ENCODE measurements at regions not wholly inside any gene's neighbourhood (a gene's known extent, or its start where the extent isn't known, plus 50 kb on each side); places are given as distances from the start of the nearest gene placed in this dataset.
A peak's percentile ranks its signal among the peaks of the same experiment; 100 is the strongest.

DNA sequence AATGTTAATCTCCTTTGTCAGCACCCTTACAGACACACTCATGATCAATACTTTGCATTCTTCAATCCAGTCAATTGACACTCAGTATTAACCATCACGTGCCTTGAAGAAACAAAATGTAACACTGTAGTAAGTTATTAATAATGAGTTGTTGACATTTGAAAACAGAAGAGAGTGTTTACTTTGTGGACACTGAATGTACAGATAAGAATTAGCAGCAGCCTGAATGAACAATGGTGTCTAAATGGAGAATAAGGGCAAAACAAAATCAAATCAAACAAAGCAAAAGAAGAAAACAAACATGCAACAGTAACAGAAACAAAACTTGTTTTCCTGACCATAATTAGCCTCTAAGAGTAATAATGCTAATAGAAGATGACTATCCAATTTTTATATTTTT, 1191.1 kb upstream of the MIR17HG start (continued):
- TF ChIP-seq, protein P1, sequence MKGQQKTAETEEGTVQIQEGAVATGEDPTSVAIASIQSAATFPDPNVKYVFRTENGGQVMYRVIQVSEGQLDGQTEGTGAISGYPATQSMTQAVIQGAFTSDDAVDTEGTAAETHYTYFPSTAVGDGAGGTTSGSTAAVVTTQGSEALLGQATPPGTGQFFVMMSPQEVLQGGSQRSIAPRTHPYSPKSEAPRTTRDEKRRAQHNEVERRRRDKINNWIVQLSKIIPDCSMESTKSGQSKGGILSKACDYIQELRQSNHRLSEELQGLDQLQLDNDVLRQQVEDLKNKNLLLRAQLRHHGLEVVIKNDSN (CRISPR knock-in tag; IDR thresholded peaks at IDR 0.05) = no peak
- TF ChIP-seq HMGA2 (CRISPR knock-in tag; IDR thresholded peaks at IDR 0.05) (no peak), JAZF1 (CRISPR knock-in tag; IDR thresholded peaks at IDR 0.05) (no peak), EMX1 (CRISPR knock-in tag; IDR thresholded peaks at IDR 0.05) (no peak), ELF4 (CRISPR knock-in tag; IDR thresholded peaks at IDR 0.05; ENCODE audit: low read depth) (no peak)

DNA sequence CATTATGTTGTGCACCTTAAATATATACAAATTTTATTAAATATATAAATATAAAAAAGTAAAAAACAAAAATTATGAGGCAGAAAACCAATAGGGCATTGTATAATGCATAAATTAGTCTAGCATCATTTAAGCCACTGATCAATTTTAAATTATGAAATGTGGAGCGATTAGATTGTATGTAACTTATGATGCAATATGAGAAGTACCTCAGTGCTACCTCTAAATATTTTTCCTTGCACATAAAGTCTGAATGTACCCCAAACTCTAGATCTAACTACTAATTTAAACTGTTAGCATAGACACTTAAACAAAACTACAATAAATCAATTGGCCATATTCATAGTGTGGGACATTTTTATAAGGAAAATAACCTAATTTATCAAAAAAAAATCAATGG, 1178.5 kb upstream of the MIR17HG start:
- ChIA-PET POLR2A (no interaction called here), CTCF (no interaction called here)
- Mint-ChIP-seq H3K9me3 (no peaks in the 10 kb centered on the region), H3K27me3 (ENCODE audit: low read depth) (no peaks in the 10 kb centered on the region), H3K4me1 (peaks cover 4% of the 10 kb centered on the region), H3K36me3 (no peaks in the 10 kb centered on the region), H3K27ac (no peak overlapping the region), H3K4me3 (no peak overlapping the region)
- no peak for ATAC-seq
- TF ChIP-seq NFE2L1 (CRISPR knock-in tag; IDR thresholded peaks at IDR 0.05) (no peak), TEAD4 (CRISPR knock-in tag; IDR thresholded peaks at IDR 0.05) (no peak), ZNF671 (CRISPR knock-in tag; IDR thresholded peaks at IDR 0.05) (no peak)
- TF ChIP-seq, protein P2, sequence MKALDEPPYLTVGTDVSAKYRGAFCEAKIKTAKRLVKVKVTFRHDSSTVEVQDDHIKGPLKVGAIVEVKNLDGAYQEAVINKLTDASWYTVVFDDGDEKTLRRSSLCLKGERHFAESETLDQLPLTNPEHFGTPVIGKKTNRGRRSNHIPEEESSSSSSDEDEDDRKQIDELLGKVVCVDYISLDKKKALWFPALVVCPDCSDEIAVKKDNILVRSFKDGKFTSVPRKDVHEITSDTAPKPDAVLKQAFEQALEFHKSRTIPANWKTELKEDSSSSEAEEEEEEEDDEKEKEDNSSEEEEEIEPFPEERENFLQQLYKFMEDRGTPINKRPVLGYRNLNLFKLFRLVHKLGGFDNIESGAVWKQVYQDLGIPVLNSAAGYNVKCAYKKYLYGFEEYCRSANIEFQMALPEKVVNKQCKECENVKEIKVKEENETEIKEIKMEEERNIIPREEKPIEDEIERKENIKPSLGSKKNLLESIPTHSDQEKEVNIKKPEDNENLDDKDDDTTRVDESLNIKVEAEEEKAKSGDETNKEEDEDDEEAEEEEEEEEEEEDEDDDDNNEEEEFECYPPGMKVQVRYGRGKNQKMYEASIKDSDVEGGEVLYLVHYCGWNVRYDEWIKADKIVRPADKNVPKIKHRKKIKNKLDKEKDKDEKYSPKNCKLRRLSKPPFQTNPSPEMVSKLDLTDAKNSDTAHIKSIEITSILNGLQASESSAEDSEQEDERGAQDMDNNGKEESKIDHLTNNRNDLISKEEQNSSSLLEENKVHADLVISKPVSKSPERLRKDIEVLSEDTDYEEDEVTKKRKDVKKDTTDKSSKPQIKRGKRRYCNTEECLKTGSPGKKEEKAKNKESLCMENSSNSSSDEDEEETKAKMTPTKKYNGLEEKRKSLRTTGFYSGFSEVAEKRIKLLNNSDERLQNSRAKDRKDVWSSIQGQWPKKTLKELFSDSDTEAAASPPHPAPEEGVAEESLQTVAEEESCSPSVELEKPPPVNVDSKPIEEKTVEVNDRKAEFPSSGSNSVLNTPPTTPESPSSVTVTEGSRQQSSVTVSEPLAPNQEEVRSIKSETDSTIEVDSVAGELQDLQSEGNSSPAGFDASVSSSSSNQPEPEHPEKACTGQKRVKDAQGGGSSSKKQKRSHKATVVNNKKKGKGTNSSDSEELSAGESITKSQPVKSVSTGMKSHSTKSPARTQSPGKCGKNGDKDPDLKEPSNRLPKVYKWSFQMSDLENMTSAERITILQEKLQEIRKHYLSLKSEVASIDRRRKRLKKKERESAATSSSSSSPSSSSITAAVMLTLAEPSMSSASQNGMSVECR (CRISPR knock-in tag; IDR thresholded peaks at IDR 0.05; ENCODE audit: borderline replicate concordance) = no peak
- TF ChIP-seq, protein P3, sequence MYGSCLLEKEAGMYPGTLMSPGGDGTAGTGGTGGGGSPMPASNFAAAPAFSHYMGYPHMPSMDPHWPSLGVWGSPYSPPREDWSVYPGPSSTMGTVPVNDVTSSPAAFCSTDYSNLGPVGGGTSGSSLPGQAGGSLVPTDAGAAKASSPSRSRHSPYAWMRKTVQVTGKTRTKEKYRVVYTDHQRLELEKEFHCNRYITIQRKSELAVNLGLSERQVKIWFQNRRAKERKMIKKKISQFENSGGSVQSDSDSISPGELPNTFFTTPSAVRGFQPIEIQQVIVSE (CRISPR knock-in tag; IDR thresholded peaks at IDR 0.05; ENCODE audit: borderline replicate concordance) = no peak
- DNase-seq (ENCODE audit: low spot score) = no peak

DNA sequence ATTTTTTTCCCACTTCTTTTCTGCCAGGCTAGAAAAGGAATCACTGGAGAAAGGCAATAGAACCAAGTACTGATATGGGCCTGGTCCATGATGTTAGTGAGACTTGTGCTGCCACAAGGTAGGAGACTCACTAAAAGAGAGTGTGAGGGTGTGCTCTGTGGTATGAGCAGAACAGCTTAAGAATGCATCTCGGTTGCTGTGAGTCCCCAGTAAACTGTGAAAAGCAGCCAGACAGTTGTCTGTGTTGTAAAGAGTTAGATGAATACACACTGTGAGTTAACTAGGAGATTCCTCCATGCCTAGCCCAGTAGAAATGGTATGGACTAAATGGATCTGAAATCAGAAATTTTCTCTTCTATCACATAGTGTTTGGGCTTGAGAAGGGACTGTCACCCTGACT, 1177.3 kb upstream of the MIR17HG start:
- DNase-seq (ENCODE audit: low spot score) (no peak), ATAC-seq (peak; percentile 43; the same call in 1 of the 2 replicates)
- H3K4me1 Mint-ChIP-seq = peaks cover 7% of the 10 kb centered on the region
- H3K27me3 Mint-ChIP-seq (ENCODE audit: low read depth) = no peaks in the 10 kb centered on the region
- no peaks in the 10 kb centered on the region for H3K9me3 Mint-ChIP-seq
- POLR2A ChIA-PET = no interaction called here
- H3K4me3 Mint-ChIP-seq = no peak overlapping the region
- H3K36me3 Mint-ChIP-seq = no peaks in the 10 kb centered on the region
- CTCF ChIA-PET = no interaction called here
- no peak overlapping the region for H3K27ac Mint-ChIP-seq
- TF ChIP-seq, protein P4, sequence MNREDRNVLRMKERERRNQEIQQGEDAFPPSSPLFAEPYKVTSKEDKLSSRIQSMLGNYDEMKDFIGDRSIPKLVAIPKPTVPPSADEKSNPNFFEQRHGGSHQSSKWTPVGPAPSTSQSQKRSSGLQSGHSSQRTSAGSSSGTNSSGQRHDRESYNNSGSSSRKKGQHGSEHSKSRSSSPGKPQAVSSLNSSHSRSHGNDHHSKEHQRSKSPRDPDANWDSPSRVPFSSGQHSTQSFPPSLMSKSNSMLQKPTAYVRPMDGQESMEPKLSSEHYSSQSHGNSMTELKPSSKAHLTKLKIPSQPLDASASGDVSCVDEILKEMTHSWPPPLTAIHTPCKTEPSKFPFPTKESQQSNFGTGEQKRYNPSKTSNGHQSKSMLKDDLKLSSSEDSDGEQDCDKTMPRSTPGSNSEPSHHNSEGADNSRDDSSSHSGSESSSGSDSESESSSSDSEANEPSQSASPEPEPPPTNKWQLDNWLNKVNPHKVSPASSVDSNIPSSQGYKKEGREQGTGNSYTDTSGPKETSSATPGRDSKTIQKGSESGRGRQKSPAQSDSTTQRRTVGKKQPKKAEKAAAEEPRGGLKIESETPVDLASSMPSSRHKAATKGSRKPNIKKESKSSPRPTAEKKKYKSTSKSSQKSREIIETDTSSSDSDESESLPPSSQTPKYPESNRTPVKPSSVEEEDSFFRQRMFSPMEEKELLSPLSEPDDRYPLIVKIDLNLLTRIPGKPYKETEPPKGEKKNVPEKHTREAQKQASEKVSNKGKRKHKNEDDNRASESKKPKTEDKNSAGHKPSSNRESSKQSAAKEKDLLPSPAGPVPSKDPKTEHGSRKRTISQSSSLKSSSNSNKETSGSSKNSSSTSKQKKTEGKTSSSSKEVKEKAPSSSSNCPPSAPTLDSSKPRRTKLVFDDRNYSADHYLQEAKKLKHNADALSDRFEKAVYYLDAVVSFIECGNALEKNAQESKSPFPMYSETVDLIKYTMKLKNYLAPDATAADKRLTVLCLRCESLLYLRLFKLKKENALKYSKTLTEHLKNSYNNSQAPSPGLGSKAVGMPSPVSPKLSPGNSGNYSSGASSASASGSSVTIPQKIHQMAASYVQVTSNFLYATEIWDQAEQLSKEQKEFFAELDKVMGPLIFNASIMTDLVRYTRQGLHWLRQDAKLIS (CRISPR knock-in tag; IDR thresholded peaks at IDR 0.05; ENCODE audit: borderline replicate concordance) = no peak
- TF ChIP-seq ZNF416 (CRISPR knock-in tag; IDR thresholded peaks at IDR 0.05) = no peak
- TF ChIP-seq, protein P5, sequence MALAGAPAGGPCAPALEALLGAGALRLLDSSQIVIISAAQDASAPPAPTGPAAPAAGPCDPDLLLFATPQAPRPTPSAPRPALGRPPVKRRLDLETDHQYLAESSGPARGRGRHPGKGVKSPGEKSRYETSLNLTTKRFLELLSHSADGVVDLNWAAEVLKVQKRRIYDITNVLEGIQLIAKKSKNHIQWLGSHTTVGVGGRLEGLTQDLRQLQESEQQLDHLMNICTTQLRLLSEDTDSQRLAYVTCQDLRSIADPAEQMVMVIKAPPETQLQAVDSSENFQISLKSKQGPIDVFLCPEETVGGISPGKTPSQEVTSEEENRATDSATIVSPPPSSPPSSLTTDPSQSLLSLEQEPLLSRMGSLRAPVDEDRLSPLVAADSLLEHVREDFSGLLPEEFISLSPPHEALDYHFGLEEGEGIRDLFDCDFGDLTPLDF (CRISPR knock-in tag; IDR thresholded peaks at IDR 0.05) = no peak
- no peak for TF ChIP-seq ZNF671 (CRISPR knock-in tag; IDR thresholded peaks at IDR 0.05)
- no peak for TF ChIP-seq ZNF219 (CRISPR knock-in tag; IDR thresholded peaks at IDR 0.05; ENCODE audit: borderline replicate concordance)
- TF ChIP-seq, protein P6, sequence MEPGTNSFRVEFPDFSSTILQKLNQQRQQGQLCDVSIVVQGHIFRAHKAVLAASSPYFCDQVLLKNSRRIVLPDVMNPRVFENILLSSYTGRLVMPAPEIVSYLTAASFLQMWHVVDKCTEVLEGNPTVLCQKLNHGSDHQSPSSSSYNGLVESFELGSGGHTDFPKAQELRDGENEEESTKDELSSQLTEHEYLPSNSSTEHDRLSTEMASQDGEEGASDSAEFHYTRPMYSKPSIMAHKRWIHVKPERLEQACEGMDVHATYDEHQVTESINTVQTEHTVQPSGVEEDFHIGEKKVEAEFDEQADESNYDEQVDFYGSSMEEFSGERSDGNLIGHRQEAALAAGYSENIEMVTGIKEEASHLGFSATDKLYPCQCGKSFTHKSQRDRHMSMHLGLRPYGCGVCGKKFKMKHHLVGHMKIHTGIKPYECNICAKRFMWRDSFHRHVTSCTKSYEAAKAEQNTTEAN (CRISPR knock-in tag; IDR thresholded peaks at IDR 0.05) = no peak
- TF ChIP-seq, protein P7, sequence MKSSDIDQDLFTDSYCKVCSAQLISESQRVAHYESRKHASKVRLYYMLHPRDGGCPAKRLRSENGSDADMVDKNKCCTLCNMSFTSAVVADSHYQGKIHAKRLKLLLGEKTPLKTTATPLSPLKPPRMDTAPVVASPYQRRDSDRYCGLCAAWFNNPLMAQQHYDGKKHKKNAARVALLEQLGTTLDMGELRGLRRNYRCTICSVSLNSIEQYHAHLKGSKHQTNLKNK (CRISPR knock-in tag; IDR thresholded peaks at IDR 0.05) = no peak
- TF ChIP-seq, protein P8, sequence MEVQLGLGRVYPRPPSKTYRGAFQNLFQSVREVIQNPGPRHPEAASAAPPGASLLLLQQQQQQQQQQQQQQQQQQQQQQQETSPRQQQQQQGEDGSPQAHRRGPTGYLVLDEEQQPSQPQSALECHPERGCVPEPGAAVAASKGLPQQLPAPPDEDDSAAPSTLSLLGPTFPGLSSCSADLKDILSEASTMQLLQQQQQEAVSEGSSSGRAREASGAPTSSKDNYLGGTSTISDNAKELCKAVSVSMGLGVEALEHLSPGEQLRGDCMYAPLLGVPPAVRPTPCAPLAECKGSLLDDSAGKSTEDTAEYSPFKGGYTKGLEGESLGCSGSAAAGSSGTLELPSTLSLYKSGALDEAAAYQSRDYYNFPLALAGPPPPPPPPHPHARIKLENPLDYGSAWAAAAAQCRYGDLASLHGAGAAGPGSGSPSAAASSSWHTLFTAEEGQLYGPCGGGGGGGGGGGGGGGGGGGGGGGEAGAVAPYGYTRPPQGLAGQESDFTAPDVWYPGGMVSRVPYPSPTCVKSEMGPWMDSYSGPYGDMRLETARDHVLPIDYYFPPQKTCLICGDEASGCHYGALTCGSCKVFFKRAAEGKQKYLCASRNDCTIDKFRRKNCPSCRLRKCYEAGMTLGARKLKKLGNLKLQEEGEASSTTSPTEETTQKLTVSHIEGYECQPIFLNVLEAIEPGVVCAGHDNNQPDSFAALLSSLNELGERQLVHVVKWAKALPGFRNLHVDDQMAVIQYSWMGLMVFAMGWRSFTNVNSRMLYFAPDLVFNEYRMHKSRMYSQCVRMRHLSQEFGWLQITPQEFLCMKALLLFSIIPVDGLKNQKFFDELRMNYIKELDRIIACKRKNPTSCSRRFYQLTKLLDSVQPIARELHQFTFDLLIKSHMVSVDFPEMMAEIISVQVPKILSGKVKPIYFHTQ (CRISPR knock-in tag; IDR thresholded peaks at IDR 0.05) = no peak
- TF ChIP-seq IRF2 (CRISPR knock-in tag; IDR thresholded peaks at IDR 0.05; ENCODE audit: borderline replicate concordance, low read depth) = no peak
- TF ChIP-seq FOXK1 (CRISPR knock-in tag; IDR thresholded peaks at IDR 0.05) = no peak
